Prostate gland (tissue), 2 donors: ENCODE measurements at regions not wholly inside any gene's neighbourhood (a gene's known extent, or its start where the extent isn't known, plus 50 kb on each side); places are given as distances from the start of the nearest gene placed in this dataset.

Experiments
- DNase-seq: peaks from one replicate; pipeline ENCODE4 v3.0.0-alpha.2; 2019; ENCODE audit warnings: low spot score
- H3K27ac ChIP-seq, 2 donors: fragments of 200-600 bp; sonication (generic); 2 replicates each; pipeline ENCODE4 v1.5.1; 2017 to 2019
- H3K27me3 ChIP-seq: fragments of 200-600 bp; sonication (generic); replicated peaks from 2 replicates; pipeline ENCODE4 v1.5.1; 2019; ENCODE audit not compliant: insufficient read depth
- H3K36me3 ChIP-seq, 2 donors: fragments of 200-600 bp; sonication (generic); 1 replicate in 1 of 2; 2 replicates in 1 of 2; pipeline versions ENCODE4 v1.5.1 to v1.8.1; 2017 to 2019
- H3K4me1 ChIP-seq: fragments of 200-600 bp; sonication (generic); replicated peaks from 2 replicates; pipeline ENCODE4 v1.5.1; 2019
- H3K4me3 ChIP-seq, 2 donors: fragments of 200-600 bp; sonication (generic); 2 replicates each; pipeline ENCODE4 v1.5.1; 2017 to 2019
- H3K9me3 ChIP-seq: fragments of 200-600 bp; sonication (generic); 2 replicates; pipeline ENCODE4 v1.5.1; 2017
- POLR2A ChIP-seq: fragments of 450-650 bp; IDR thresholded peaks from one replicate; pipeline ENCODE4 v1.6.1; 2016; ENCODE audit warnings: antibody characterized with exemption, mild to moderate bottlenecking
- POLR2AphosphoS5 ChIP-seq: sonication (generic); formaldehyde crosslinking; IDR thresholded peaks from one replicate; pipeline ENCODE4 v1.6.1; 2017; ENCODE audit warnings: antibody characterized with exemption
- WGBS: methylation state at CpG from one replicate; pipeline ENCODE4 v1.1.5; 2018; 5-methylcytosine and 5-hydroxymethylcytosine counted together
- intact Hi-C: fragments of 100-400 bp; cut with DNase I; formaldehyde crosslinking; loops from one replicate; pipeline ENCODE4 v1.14.2; 2022
- TF ChIP-seq, protein P1 (sequence below), 4 experiments: fragments of 200-600 bp in 2 of 4; fragments of 450-650 bp in 2 of 4; sonication (generic) in 2 of 4; IDR thresholded peaks; 1 replicate in 3 of 4; 2 replicates in 1 of 4; pipeline ENCODE4 v1.5.1; 2016 to 2019; ENCODE audit warnings: antibody characterized with exemption in 4 of 4, mild to moderate bottlenecking in 2 of 4, moderate library complexity in 2 of 4

DNA sequence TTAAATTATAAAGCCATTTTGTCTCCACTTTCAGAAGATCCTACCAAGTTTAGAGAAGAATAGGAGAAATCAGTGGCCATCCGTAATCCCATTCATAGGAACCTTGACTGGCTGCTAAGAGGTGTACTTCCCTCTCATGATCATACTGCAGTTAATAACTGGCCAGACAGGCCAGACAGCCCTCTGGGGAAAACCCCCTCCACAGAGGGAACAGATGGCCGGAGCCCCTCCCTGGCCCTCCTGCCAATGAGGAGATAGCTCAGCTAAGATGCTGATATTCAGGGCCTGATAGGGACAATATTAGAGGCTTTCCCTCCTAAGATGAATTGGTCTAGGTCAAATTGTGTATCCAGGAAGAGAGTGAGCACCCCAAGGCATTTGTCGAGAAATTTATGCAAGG, 200.0 kb upstream of the MAOA start:
- H3K4me3 ChIP-seq, result no peak overlapping the region
- WGBS, result 86% methylated on average over 2 of the region's 3 CpGs
- TF ChIP-seq, protein P1, sequence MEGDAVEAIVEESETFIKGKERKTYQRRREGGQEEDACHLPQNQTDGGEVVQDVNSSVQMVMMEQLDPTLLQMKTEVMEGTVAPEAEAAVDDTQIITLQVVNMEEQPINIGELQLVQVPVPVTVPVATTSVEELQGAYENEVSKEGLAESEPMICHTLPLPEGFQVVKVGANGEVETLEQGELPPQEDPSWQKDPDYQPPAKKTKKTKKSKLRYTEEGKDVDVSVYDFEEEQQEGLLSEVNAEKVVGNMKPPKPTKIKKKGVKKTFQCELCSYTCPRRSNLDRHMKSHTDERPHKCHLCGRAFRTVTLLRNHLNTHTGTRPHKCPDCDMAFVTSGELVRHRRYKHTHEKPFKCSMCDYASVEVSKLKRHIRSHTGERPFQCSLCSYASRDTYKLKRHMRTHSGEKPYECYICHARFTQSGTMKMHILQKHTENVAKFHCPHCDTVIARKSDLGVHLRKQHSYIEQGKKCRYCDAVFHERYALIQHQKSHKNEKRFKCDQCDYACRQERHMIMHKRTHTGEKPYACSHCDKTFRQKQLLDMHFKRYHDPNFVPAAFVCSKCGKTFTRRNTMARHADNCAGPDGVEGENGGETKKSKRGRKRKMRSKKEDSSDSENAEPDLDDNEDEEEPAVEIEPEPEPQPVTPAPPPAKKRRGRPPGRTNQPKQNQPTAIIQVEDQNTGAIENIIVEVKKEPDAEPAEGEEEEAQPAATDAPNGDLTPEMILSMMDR (IDR thresholded peaks at IDR 0.05), result no peak
- TF ChIP-seq POLR2A (no peak), POLR2AphosphoS5 (no peak)
- H3K36me3 ChIP-seq, result no peaks in the 10 kb centered on the region
- DNase-seq, result no peak
- H3K27me3 ChIP-seq, result no peaks in the 10 kb centered on the region
- no peaks in the 10 kb centered on the region for H3K4me1 ChIP-seq
- no peak overlapping the region for H3K27ac ChIP-seq
- no peaks in the 10 kb centered on the region for H3K9me3 ChIP-seq
- intact Hi-C loops, result no loop called here

DNA sequence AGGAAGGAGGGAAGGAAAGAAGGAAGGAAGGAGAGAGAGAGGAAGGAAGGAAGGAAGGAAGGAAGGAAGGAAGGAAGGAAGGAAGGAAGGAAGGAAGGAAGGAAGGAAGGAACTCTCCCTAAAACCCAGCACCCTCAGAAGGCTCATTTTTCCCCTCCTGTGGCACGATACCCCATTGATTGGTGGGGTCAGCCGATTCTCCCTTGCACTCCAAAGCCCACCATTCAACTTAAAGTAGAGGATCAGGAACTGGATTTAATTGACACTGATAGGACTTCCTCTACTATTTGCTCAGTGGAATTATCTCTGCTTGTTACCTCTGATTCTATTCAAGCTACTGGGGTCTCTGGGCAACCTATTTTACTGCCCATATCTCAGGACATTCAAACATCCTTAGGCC, 199.2 kb upstream of the MAOA start:
- TF ChIP-seq POLR2AphosphoS5 (no peak), POLR2A (no peak)
- TF ChIP-seq, protein P1 (IDR thresholded peaks at IDR 0.05), result no peak
- intact Hi-C loops, result no loop called here
- H3K9me3 ChIP-seq, result no peaks in the 10 kb centered on the region
- H3K36me3 ChIP-seq, result no peaks in the 10 kb centered on the region
- H3K27ac ChIP-seq, result no peak overlapping the region
- 81% methylated on average over 2 of the region's 2 CpGs for WGBS
- H3K4me3 ChIP-seq, result no peak overlapping the region
- H3K27me3 ChIP-seq, result no peaks in the 10 kb centered on the region
- DNase-seq, result no peak
- H3K4me1 ChIP-seq, result no peaks in the 10 kb centered on the region

DNA sequence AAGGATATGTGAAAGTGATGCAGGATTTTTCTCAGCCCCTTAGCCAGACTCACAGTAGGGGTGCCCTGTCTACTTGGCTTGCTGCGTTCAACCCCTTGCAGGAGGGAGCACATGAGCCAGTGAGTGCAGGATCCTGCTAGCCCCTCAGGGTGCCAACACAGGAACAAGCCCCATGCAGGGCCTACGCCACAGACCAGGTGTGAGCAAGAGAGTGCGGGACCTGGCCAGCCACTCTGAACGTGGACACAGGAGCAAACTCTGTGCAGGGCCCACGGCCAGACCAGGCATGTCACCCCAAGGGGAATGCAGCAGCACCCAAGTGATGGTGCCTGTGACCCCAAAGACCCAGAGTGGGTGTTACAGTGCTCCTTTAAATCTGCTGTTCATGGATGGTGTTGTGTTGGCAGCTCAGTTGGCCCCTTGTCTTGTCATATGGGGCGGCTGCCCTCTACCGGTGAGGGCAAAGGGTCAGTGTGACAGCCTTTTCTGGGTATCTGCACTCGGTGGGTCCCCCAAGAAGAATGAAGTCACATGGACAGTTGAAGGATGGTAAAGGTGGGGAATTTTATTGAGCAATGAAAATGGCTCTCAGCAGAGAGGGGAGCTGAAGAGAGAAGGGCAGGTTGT, 188.4 kb upstream of the MAOA start:
- TF ChIP-seq POLR2A (no peak), POLR2AphosphoS5 (no peak)
- TF ChIP-seq, protein P1 (IDR thresholded peaks at IDR 0.05), result no peak
- Histone ChIP-seq H3K36me3 (no peaks in the 10 kb centered on the region), H3K4me3 (no peak overlapping the region), H3K27ac (no peak overlapping the region), H3K4me1 (no peaks in the 10 kb centered on the region), H3K27me3 (no peaks in the 10 kb centered on the region), H3K9me3 (no peaks in the 10 kb centered on the region)
- intact Hi-C loops, result no loop called here
- no peak for DNase-seq
- 98% methylated on average over 6 of the region's 8 CpGs for WGBS

DNA sequence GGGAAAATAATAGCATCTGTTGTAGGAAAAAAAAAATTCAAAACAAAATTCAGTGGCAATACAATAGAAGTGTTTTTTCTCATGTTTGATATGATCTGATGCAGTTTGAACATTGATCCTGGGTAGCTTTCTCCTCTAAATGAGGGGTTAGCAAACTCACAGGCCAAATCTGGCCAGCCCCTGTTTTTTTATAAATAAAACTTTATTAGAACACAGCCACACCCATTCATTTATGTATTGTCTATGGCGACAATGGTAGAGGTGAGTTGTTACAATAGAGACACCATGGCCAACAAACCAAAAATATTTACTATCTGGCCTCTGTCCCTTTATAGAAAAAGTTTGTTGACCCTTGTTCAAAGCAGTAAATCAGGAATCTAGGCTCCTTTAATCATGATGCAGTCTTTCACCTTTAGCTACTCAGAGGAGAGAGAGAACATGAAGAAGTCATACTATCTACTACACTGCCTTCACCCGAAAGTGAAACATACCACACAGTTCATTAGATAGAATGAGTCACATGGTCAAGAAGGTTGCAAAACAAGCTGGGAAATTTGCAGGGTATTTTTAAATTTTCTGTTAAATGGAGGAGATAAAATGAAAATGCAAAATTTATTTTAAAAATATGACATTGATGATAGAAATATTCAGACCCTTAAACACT, 186.6 kb upstream of the MAOA start:
- H3K4me3 ChIP-seq, result no peak overlapping the region
- DNase-seq, result no peak
- no peaks in the 10 kb centered on the region for H3K9me3 ChIP-seq
- H3K27ac ChIP-seq, result no peak overlapping the region
- H3K27me3 ChIP-seq, result no peaks in the 10 kb centered on the region
- TF ChIP-seq, protein P1 (IDR thresholded peaks at IDR 0.05), result no peak
- TF ChIP-seq POLR2AphosphoS5 (no peak), POLR2A (no peak)
- H3K36me3 ChIP-seq, result no peaks in the 10 kb centered on the region
- 83% methylated on average over 2 of the region's 2 CpGs for WGBS
- intact Hi-C loops, result no loop called here
- H3K4me1 ChIP-seq, result no peaks in the 10 kb centered on the region

DNA sequence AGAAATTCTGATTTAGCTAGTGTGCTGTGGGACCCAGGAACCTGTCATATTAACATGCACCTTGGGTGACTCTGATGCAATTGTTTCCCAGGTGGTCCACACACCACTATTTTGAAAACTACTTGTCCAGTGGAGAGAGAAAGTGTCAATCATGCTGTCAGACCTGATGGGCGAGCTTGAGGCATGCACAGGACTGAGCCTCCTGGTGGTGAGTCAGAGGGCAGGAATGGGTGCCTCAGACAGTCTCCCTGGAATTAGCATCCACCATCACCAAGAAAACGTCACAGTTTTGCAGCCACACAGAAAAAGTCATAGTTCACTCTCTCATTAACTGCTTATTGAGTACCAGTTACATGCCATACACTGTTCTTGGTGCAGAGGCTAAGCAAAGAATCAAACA, 181.8 kb upstream of the MAOA start:
- Histone ChIP-seq H3K36me3 (no peaks in the 10 kb centered on the region), H3K27me3 (no peaks in the 10 kb centered on the region), H3K27ac (no peak overlapping the region), H3K9me3 (no peaks in the 10 kb centered on the region), H3K4me1 (no peaks in the 10 kb centered on the region), H3K4me3 (no peak overlapping the region)
- DNase-seq, result no peak
- WGBS, result 54% methylated on average over 2 of the region's 2 CpGs
- intact Hi-C loops, result no loop called here
- TF ChIP-seq, protein P1 (IDR thresholded peaks at IDR 0.05), result no peak
- no peak for TF ChIP-seq POLR2A
- TF ChIP-seq POLR2AphosphoS5, result no peak
